GM23248 (cell line): ENCODE measurements at regions not wholly inside any gene's neighbourhood (a gene's known extent, or its start where the extent isn't known, plus 50 kb on each side); places are given as distances from the start of the nearest gene placed in this dataset.

ENCODE experiments used
- EZH2 ChIP-seq: fragments of 200-600 bp; sonication (generic); IDR thresholded peaks from 2 replicates; pipeline ENCODE4 v1.6.1; 2018; ENCODE audit warnings: antibody characterized with exemption, mild to moderate bottlenecking; ENCODE audit not compliant: insufficient read depth, poor library complexity, severe bottlenecking
- EZH2phosphoT487 ChIP-seq: fragments of 200-600 bp; sonication (generic); IDR thresholded peaks from 2 replicates; pipeline ENCODE4 v1.6.1; 2018; ENCODE audit warnings: antibody characterized with exemption, moderate library complexity, mild to moderate bottlenecking, low read depth; ENCODE audit not compliant: insufficient read depth

DNA sequence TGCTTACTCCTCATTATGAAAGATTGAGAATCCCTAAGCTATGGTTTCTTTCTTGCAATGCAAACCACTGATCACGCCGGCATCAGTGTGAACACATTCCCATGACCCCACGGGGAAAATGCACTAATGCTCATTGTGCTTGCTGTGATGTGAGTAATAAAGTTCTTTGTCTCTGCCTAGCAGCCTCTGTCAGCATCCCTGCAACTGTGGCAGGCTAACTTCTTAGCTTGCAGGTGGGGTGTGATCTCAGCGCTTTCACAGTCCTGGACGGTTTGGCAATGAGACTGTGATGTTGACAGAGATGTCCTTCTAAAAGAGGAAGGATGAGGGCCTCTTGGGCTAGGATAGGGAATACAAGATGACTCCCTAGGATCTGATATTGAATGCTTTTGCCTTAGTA, 1218.7 kb downstream of the EFNA5 start:
- TF ChIP-seq EZH2 = no peak
- no peak for TF ChIP-seq EZH2phosphoT487
